ENCODE measurements at regions not wholly inside any gene's neighbourhood (a gene's known extent, or its start where the extent isn't known, plus 50 kb on each side); places are given as distances from the start of the nearest gene placed in this dataset.

DNA sequence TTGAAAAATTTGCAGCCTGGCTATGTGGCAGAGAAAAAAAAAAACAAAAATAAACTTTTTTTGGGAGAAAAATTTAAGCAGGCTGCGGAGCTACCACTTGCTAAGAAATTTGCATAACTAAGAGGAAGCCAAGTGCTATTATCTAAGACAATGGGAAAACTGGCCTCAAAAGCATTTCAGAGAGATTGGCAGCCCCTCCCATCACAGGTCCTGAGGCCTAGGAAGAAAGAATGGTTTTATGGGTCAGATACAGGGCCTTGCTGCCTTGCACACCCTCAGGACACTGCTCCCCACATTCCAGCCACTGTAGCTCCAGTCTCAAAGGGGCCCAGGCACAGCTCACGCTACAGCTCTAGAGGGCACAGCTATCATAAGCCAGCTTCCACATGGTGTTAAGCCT, 777.9 kb downstream of the TENT5A start:
- TF ChIP-seq, protein P1, sequence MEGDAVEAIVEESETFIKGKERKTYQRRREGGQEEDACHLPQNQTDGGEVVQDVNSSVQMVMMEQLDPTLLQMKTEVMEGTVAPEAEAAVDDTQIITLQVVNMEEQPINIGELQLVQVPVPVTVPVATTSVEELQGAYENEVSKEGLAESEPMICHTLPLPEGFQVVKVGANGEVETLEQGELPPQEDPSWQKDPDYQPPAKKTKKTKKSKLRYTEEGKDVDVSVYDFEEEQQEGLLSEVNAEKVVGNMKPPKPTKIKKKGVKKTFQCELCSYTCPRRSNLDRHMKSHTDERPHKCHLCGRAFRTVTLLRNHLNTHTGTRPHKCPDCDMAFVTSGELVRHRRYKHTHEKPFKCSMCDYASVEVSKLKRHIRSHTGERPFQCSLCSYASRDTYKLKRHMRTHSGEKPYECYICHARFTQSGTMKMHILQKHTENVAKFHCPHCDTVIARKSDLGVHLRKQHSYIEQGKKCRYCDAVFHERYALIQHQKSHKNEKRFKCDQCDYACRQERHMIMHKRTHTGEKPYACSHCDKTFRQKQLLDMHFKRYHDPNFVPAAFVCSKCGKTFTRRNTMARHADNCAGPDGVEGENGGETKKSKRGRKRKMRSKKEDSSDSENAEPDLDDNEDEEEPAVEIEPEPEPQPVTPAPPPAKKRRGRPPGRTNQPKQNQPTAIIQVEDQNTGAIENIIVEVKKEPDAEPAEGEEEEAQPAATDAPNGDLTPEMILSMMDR (IDR thresholded peaks at IDR 0.05) = no peak
- no peak for TF ChIP-seq POLR2A (IDR thresholded peaks at IDR 0.05; ENCODE audit: low read depth)
- TF ChIP-seq POLR2AphosphoS5 (IDR thresholded peaks at IDR 0.05) = no peak
- no peak for TF ChIP-seq EP300 (IDR thresholded peaks at IDR 0.05)

All from esophagus muscularis mucosa (tissue), 4 donors.